H9 (cell line): ENCODE measurements at regions not wholly inside any gene's neighbourhood (a gene's known extent, or its start where the extent isn't known, plus 50 kb on each side); places are given as distances from the start of the nearest gene placed in this dataset.

Experiments
- DNase-seq: peaks from one replicate; pipeline ENCODE4 v3.0.0-alpha.2; 2017
- H2AFZ ChIP-seq: one replicate; pipeline ENCODE4 v1.6.1; 2013; ENCODE audit warnings: mild to moderate bottlenecking, low read length, control low read depth, moderate library complexity
- H2AK5ac ChIP-seq: 2 replicates; pipeline ENCODE4 v1.6.1; 2013; ENCODE audit warnings: low read length, control low read depth, mixed read lengths; ENCODE audit not compliant: insufficient read length
- H2BK120ac ChIP-seq: one replicate; pipeline ENCODE4 v1.6.1; 2013; ENCODE audit warnings: low read depth, mild to moderate bottlenecking, low read length, control low read depth, inconsistent platforms; ENCODE audit not compliant: poor library complexity, severe bottlenecking
- H2BK12ac ChIP-seq: 2 replicates; pipeline ENCODE4 v1.6.1; 2013; ENCODE audit warnings: low read length, control low read depth, mixed read lengths, low read depth; ENCODE audit not compliant: insufficient read length
- H2BK15ac ChIP-seq: 2 replicates; pipeline ENCODE4 v1.6.1; 2013; ENCODE audit warnings: low read depth, low read length, control low read depth
- H2BK20ac ChIP-seq: one replicate; pipeline ENCODE4 v1.6.1; 2013; ENCODE audit warnings: low read depth, mild to moderate bottlenecking, low read length, control low read depth, inconsistent platforms; ENCODE audit not compliant: poor library complexity, severe bottlenecking
- H2BK5ac ChIP-seq: 2 replicates; pipeline ENCODE4 v1.6.1; 2013; ENCODE audit warnings: low read length, control low read depth, mixed read lengths; ENCODE audit not compliant: insufficient read length
- H3K14ac ChIP-seq: 2 replicates; pipeline ENCODE4 v1.6.1; 2013; ENCODE audit warnings: low read length, control low read depth; ENCODE audit not compliant: insufficient read depth
- H3K18ac ChIP-seq: 2 replicates; pipeline ENCODE4 v1.6.1; 2013; ENCODE audit warnings: low read depth, mild to moderate bottlenecking, mixed read lengths, low read length, control low read depth; ENCODE audit not compliant: insufficient read length
- H3K23ac ChIP-seq: 2 replicates; pipeline ENCODE4 v1.6.1; 2013; ENCODE audit warnings: low read length, control low read depth, mixed read lengths, low read depth; ENCODE audit not compliant: insufficient read length
- H3K23me2 ChIP-seq: 2 replicates; pipeline ENCODE4 v1.6.1; 2013; ENCODE audit warnings: low read depth, mild to moderate bottlenecking, mixed read lengths, low read length, control low read depth; ENCODE audit not compliant: insufficient read length, poor library complexity, severe bottlenecking
- H3K27ac ChIP-seq: 2 replicates; pipeline ENCODE4 v1.5.1; 2013; ENCODE audit warnings: low read length, control low read depth, mixed read lengths, low read depth; ENCODE audit not compliant: insufficient read length
- H3K27me3 ChIP-seq: 2 replicates; pipeline ENCODE4 v1.6.1; 2013; ENCODE audit warnings: low read length, control low read depth, inconsistent platforms; ENCODE audit not compliant: insufficient read depth
- H3K4ac ChIP-seq: 2 replicates; pipeline ENCODE4 v1.6.1; 2013; ENCODE audit warnings: low read depth, mild to moderate bottlenecking, control low read depth, inconsistent platforms, low read length, moderate library complexity
- H3K4me1 ChIP-seq: 2 replicates; pipeline ENCODE4 v1.6.1; 2013; ENCODE audit warnings: low read length, control low read depth, inconsistent platforms; ENCODE audit not compliant: insufficient read depth
- H3K4me2 ChIP-seq: 2 replicates; pipeline ENCODE4 v1.6.1; 2013; ENCODE audit warnings: low read length, control low read depth, mixed read lengths; ENCODE audit not compliant: insufficient read length, insufficient read depth
- H3K56ac ChIP-seq: 2 replicates; pipeline ENCODE4 v1.6.1; 2013; ENCODE audit warnings: low read depth, mild to moderate bottlenecking, mixed read lengths, low read length, control low read depth; ENCODE audit not compliant: insufficient read length
- H3K79me1 ChIP-seq: 2 replicates; pipeline ENCODE4 v1.6.1; 2013; ENCODE audit warnings: low read depth, mild to moderate bottlenecking, moderate library complexity, low read length, control low read depth, inconsistent platforms; ENCODE audit not compliant: insufficient read depth, poor library complexity, severe bottlenecking
- H3K79me2 ChIP-seq: 2 replicates; pipeline ENCODE4 v1.6.1; 2013; ENCODE audit warnings: low read length, control low read depth, inconsistent platforms; ENCODE audit not compliant: insufficient read depth
- H3K9ac ChIP-seq: 2 replicates; pipeline ENCODE4 v1.6.1; 2013; ENCODE audit warnings: low read length, control low read depth, mixed read lengths; ENCODE audit not compliant: insufficient read length; ENCODE audit errors: extremely low read depth
- H3K9me3 ChIP-seq: one replicate; pipeline ENCODE4 v1.6.1; 2013; ENCODE audit warnings: low read depth, low read length, inconsistent platforms; ENCODE audit not compliant: control insufficient read depth
- H3T11ph ChIP-seq: one replicate; pipeline ENCODE4 v1.6.1; 2013; ENCODE audit warnings: mild to moderate bottlenecking, low read length, control low read depth, inconsistent platforms
- H4K20me1 ChIP-seq: one replicate; pipeline ENCODE4 v1.6.1; 2013; ENCODE audit not compliant: control insufficient read depth, insufficient read length, insufficient read depth
- H4K5ac ChIP-seq: 2 replicates; pipeline ENCODE4 v1.6.1; 2013; ENCODE audit warnings: low read depth, mild to moderate bottlenecking, mixed read lengths, low read length, control low read depth; ENCODE audit not compliant: insufficient read length
- H4K8ac ChIP-seq: replicated peaks from 2 replicates; pipeline ENCODE4 v1.6.1; 2013; ENCODE audit warnings: low read length, control low read depth, mixed read lengths, low read depth; ENCODE audit not compliant: insufficient read length
- H4K91ac ChIP-seq: 2 replicates; pipeline ENCODE4 v1.6.1; 2013; ENCODE audit warnings: low read depth, mild to moderate bottlenecking, moderate library complexity, mixed read lengths, low read length, control low read depth; ENCODE audit not compliant: insufficient read length
- H3K27ac Mint-ChIP-seq, 3 experiments: 2 replicates in 2 of 3; 3 replicates in 1 of 3; pipeline ENCODE4 v1.8.0; 2020 to 2021; ENCODE audit warnings: mixed read lengths in 3 of 3, mild to moderate bottlenecking in 1 of 3, moderate library complexity in 1 of 3
- H3K27me3 Mint-ChIP-seq: 2 replicates; pipeline ENCODE4 v1.8.0; 2021; ENCODE audit warnings: low read depth, mild to moderate bottlenecking, moderate library complexity, mixed read lengths
- H3K36me3 Mint-ChIP-seq, 3 experiments: 2 replicates in 2 of 3; 3 replicates in 1 of 3; pipeline ENCODE4 v1.8.0; 2020 to 2021; ENCODE audit warnings: low read depth in 3 of 3, mixed read lengths in 3 of 3; ENCODE audit not compliant: insufficient read depth in 1 of 3
- H3K4me1 Mint-ChIP-seq, 2 experiments: 2 replicates each; pipeline ENCODE4 v1.8.0; 2020; ENCODE audit warnings: mixed read lengths in 2 of 2
- H3K4me3 Mint-ChIP-seq, 2 experiments: 2 replicates in 1 of 2; 3 replicates in 1 of 2; pipeline ENCODE4 v1.8.0; 2020 to 2021; ENCODE audit warnings: mild to moderate bottlenecking in 2 of 2, mixed read lengths in 2 of 2, moderate library complexity in 1 of 2
- H3K9me3 Mint-ChIP-seq, 2 experiments: 2 replicates in 1 of 2; 3 replicates in 1 of 2; pipeline ENCODE4 v1.8.0; 2020; ENCODE audit warnings: mild to moderate bottlenecking in 2 of 2, mixed read lengths in 2 of 2, moderate library complexity in 1 of 2
- WGBS: extraction: QIAGEN DNeasy Blood & Tissue Kit; methylation state at CpG from one replicate; pipeline ENCODE4 v1.1.7; 2013; ENCODE audit warnings: missing lambda C conversion rate, low lambda C conversion rate, mixed read lengths; ENCODE audit not compliant: insufficient read length; ENCODE audit errors: extremely low coverage; 5-methylcytosine and 5-hydroxymethylcytosine counted together
- TF ChIP-seq, protein P1 (sequence below): fragments of 200-600 bp; sonication (generic); conservative IDR thresholded peaks from 3 replicates; pipeline ENCODE4 v1.8.0; 2021; ENCODE audit warnings: antibody characterized with exemption, mild to moderate bottlenecking

DNA sequence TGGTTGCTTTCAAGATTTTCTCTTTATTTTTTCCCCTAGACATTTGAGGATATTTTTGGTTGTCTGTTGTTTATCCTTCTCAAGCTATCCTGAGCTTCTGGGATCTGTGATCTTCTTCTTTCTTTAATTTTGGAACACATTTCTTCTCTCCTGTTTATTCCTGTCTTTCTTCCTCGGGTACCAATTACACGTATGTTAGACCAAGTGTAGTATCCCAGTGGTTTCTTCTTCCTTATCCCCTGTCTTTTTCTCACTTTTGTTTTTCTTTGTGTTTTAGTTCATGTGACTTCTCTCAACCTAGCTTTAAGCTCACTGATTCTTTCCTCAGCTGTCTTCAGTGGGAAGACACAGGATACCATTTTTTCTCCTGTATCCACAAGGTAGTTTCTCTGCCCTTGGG, 120.0 kb downstream of the GALR1 start:
- Mint-ChIP-seq H3K36me3 (peaks cover 9 to 17% (median 12%) of the 10 kb centered on the region in 3 experiments), H3K4me3 (no peak overlapping the region), H3K27ac (no peak overlapping the region), H3K9me3 (peaks cover 21 to 25% of the 10 kb centered on the region in 2 experiments), H3K27me3 (no peaks in the 10 kb centered on the region; the same call in 1 of the 2 replicates), H3K4me1 (peaks cover 3 to 5% of the 10 kb centered on the region in 2 experiments; a peak in 3 of 4 replicates)
- H3K23ac ChIP-seq, result no peak overlapping the region
- H2AFZ ChIP-seq, result no peak overlapping the region
- H2AK5ac ChIP-seq, result no peak overlapping the region
- no peak overlapping the region for H2BK120ac ChIP-seq
- no peak overlapping the region for H3K27ac ChIP-seq
- no peaks in the 10 kb centered on the region for H3K23me2 ChIP-seq
- H3K56ac ChIP-seq, result no peak overlapping the region
- H3K27me3 ChIP-seq, result no peaks in the 10 kb centered on the region
- no peak overlapping the region for H2BK5ac ChIP-seq
- H4K8ac ChIP-seq, result no peak overlapping the region
- H4K5ac ChIP-seq, result no peak overlapping the region
- H3K18ac ChIP-seq, result no peak overlapping the region
- H4K20me1 ChIP-seq, result no peaks in the 10 kb centered on the region
- H3K79me2 ChIP-seq, result no peaks in the 10 kb centered on the region
- no peak for DNase-seq
- no peak overlapping the region for H3K4ac ChIP-seq
- TF ChIP-seq, protein P1, sequence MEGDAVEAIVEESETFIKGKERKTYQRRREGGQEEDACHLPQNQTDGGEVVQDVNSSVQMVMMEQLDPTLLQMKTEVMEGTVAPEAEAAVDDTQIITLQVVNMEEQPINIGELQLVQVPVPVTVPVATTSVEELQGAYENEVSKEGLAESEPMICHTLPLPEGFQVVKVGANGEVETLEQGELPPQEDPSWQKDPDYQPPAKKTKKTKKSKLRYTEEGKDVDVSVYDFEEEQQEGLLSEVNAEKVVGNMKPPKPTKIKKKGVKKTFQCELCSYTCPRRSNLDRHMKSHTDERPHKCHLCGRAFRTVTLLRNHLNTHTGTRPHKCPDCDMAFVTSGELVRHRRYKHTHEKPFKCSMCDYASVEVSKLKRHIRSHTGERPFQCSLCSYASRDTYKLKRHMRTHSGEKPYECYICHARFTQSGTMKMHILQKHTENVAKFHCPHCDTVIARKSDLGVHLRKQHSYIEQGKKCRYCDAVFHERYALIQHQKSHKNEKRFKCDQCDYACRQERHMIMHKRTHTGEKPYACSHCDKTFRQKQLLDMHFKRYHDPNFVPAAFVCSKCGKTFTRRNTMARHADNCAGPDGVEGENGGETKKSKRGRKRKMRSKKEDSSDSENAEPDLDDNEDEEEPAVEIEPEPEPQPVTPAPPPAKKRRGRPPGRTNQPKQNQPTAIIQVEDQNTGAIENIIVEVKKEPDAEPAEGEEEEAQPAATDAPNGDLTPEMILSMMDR, result no peak
- no peak overlapping the region for H3K14ac ChIP-seq
- WGBS, result no CpG with 5 or more reads among the region's 2 CpGs
- H2BK20ac ChIP-seq, result no peak overlapping the region
- no peak overlapping the region for H3K9ac ChIP-seq
- H3K4me2 ChIP-seq, result no peak overlapping the region
- peaks cover 11% of the 10 kb centered on the region for H3K9me3 ChIP-seq
- no peak overlapping the region for H2BK15ac ChIP-seq
- no peaks in the 10 kb centered on the region; the same call in 1 of the 2 replicates for H3K4me1 ChIP-seq
- no peak overlapping the region for H2BK12ac ChIP-seq
- no peaks in the 10 kb centered on the region for H3K79me1 ChIP-seq
- no peak overlapping the region for H3T11ph ChIP-seq
- H4K91ac ChIP-seq, result no peak overlapping the region
